Neural cell (in vitro differentiated cells): ENCODE measurements at regions not wholly inside any gene's neighbourhood (a gene's known extent, or its start where the extent isn't known, plus 50 kb on each side); places are given as distances from the start of the nearest gene placed in this dataset.

ENCODE experiments used
- H2AFZ ChIP-seq: fragments of 200-600, 300-800 bp; sonication (generic), shearing (Covaris generic); 2 replicates; pipeline ENCODE4 v1.6.0; 2014; ENCODE audit warnings: low read depth, mild to moderate bottlenecking, antibody characterized with exemption, low read length, moderate library complexity
- H3F3A ChIP-seq: fragments of 200-600 bp; shearing (Covaris generic); 2 replicates; pipeline ENCODE4 v1.6.1; 2016; ENCODE audit warnings: mild to moderate bottlenecking, moderate library complexity, mixed read lengths, antibody characterized with exemption, low read length; ENCODE audit not compliant: insufficient read depth, poor library complexity, severe bottlenecking
- H3K27ac ChIP-seq: fragments of 200-600, 300-800 bp; sonication (generic), shearing (Covaris generic); 2 replicates; pipeline ENCODE4 v1.5.1; 2014; ENCODE audit warnings: mild to moderate bottlenecking, low read length, moderate library complexity
- H3K27me3 ChIP-seq: fragments of 300-800, 200-600 bp; sonication (generic), shearing (Covaris generic); 2 replicates; pipeline ENCODE4 v1.6.0; 2014; ENCODE audit warnings: mild to moderate bottlenecking, low read depth, low read length, moderate library complexity; ENCODE audit not compliant: insufficient read depth
- H3K36me3 ChIP-seq: fragments of 300-800, 200-600 bp; sonication (generic), shearing (Covaris generic); 2 replicates; pipeline ENCODE4 v1.5.1; 2014; ENCODE audit warnings: mild to moderate bottlenecking, antibody characterized with exemption, low read length, moderate library complexity; ENCODE audit not compliant: insufficient read depth
- H3K4me2 ChIP-seq: fragments of 300-800, 200-600 bp; sonication (generic), shearing (Covaris generic); 2 replicates; pipeline ENCODE4 v1.6.0; 2014; ENCODE audit warnings: mild to moderate bottlenecking, low read length
- H3K4me3 ChIP-seq: fragments of 300-800, 200-600 bp; sonication (generic), shearing (Covaris generic); 2 replicates; pipeline ENCODE4 v1.5.1; 2014; ENCODE audit warnings: mild to moderate bottlenecking, low read length, moderate library complexity
- H3K79me2 ChIP-seq: fragments of 200-600 bp; shearing (Covaris generic); replicated peaks from 2 replicates; pipeline ENCODE4 v1.6.0; 2014; ENCODE audit warnings: mild to moderate bottlenecking, low read length, moderate library complexity; ENCODE audit not compliant: insufficient read depth
- H3K9ac ChIP-seq: fragments of 300-800, 200-600 bp; sonication (generic), shearing (Covaris generic); 2 replicates; pipeline ENCODE4 v1.6.1; 2016; ENCODE audit warnings: mild to moderate bottlenecking, low read length, mixed read lengths
- H3K9me2 ChIP-seq: fragments of 200-600 bp; shearing (Covaris generic); 2 replicates; pipeline ENCODE4 v1.6.1; 2016; ENCODE audit warnings: mild to moderate bottlenecking, low read length, mixed read lengths; ENCODE audit not compliant: insufficient read depth
- H3K9me3 ChIP-seq: fragments of 200-600, 300-800 bp; sonication (generic), shearing (Covaris generic); 2 replicates; pipeline ENCODE4 v1.6.1; 2016; ENCODE audit warnings: mild to moderate bottlenecking, mixed run types, low read length, moderate library complexity, mixed read lengths
- H4K20me1 ChIP-seq: fragments of 200-600 bp; shearing (Covaris generic); 2 replicates; pipeline ENCODE4 v1.6.1; 2016; ENCODE audit warnings: mild to moderate bottlenecking, mixed run types; ENCODE audit not compliant: insufficient read depth
- CTCF ChIP-seq: fragments of 450-650 bp; IDR thresholded peaks from 2 replicates; pipeline ENCODE4 v1.5.1; 2014; ENCODE audit warnings: antibody characterized with exemption, mild to moderate bottlenecking, moderate library complexity; ENCODE audit not compliant: poor library complexity, severe bottlenecking
- EP300 ChIP-seq: fragments of 450-650 bp; conservative IDR thresholded peaks from 2 replicates; pipeline ENCODE4 v1.6.1; 2014; ENCODE audit warnings: antibody characterized with exemption, mild to moderate bottlenecking, moderate library complexity; ENCODE audit not compliant: poor library complexity, severe bottlenecking
- EZH2 ChIP-seq: fragments of 200-600, 300-800 bp; shearing (Covaris generic), sonication (generic); IDR thresholded peaks from 2 replicates; pipeline ENCODE4 v1.6.1; 2014; ENCODE audit warnings: antibody characterized with exemption, low read length, borderline replicate concordance, mild to moderate bottlenecking; ENCODE audit not compliant: insufficient read depth, poor library complexity, severe bottlenecking
- MXI1 ChIP-seq: fragments of 450-650 bp; conservative IDR thresholded peaks from 2 replicates; pipeline ENCODE4 v1.6.1; 2014; ENCODE audit warnings: antibody characterized with exemption, mild to moderate bottlenecking; ENCODE audit not compliant: poor library complexity, severe bottlenecking
- POLR2AphosphoS5 ChIP-seq: IDR thresholded peaks from 2 replicates; pipeline ENCODE4 v1.6.1; 2012
- RAD21 ChIP-seq: fragments of 450-650 bp; conservative IDR thresholded peaks from 2 replicates; pipeline ENCODE4 v1.6.1; 2014; ENCODE audit warnings: antibody characterized with exemption, mild to moderate bottlenecking, moderate library complexity
- REST ChIP-seq: IDR thresholded peaks from 2 replicates; pipeline ENCODE4 v1.6.1; 2012; ENCODE audit warnings: borderline replicate concordance
- SMC3 ChIP-seq: fragments of 450-650 bp; conservative IDR thresholded peaks from 2 replicates; pipeline ENCODE4 v1.6.1; 2014; ENCODE audit warnings: antibody characterized with exemption, mild to moderate bottlenecking, moderate library complexity; ENCODE audit not compliant: poor library complexity
- TAF1 ChIP-seq: IDR thresholded peaks from 2 replicates; pipeline ENCODE4 v1.6.1; 2012; ENCODE audit warnings: low read depth

- H3K4me3 ChIP-seq, result no peak overlapping the region
- H3K79me2 ChIP-seq, result no peaks in the 10 kb centered on the region
- no peak overlapping the region for H3K9ac ChIP-seq
- no peaks in the 10 kb centered on the region for H3K9me2 ChIP-seq
- H3K4me2 ChIP-seq, result no peak overlapping the region
- no peak for TF ChIP-seq RAD21
- no peak for TF ChIP-seq REST
- no peak for TF ChIP-seq EZH2
- no peak for TF ChIP-seq TAF1
- no peak for TF ChIP-seq POLR2AphosphoS5
- TF ChIP-seq SMC3, result no peak
- no peak for TF ChIP-seq EP300
- no peak for TF ChIP-seq MXI1
- no peaks in the 10 kb centered on the region for H3F3A ChIP-seq
- no peaks in the 10 kb centered on the region for H3K36me3 ChIP-seq
- H3K27me3 ChIP-seq, result peaks cover 36% of the 10 kb centered on the region
- H3K27ac ChIP-seq, result no peak overlapping the region
- no peaks in the 10 kb centered on the region for H3K9me3 ChIP-seq
- H2AFZ ChIP-seq, result no peak overlapping the region
- no peaks in the 10 kb centered on the region for H4K20me1 ChIP-seq
Measured at GRCh38 chr2:176647325-176648165, 378.3 kb downstream of the MTX2 start.

DNA sequence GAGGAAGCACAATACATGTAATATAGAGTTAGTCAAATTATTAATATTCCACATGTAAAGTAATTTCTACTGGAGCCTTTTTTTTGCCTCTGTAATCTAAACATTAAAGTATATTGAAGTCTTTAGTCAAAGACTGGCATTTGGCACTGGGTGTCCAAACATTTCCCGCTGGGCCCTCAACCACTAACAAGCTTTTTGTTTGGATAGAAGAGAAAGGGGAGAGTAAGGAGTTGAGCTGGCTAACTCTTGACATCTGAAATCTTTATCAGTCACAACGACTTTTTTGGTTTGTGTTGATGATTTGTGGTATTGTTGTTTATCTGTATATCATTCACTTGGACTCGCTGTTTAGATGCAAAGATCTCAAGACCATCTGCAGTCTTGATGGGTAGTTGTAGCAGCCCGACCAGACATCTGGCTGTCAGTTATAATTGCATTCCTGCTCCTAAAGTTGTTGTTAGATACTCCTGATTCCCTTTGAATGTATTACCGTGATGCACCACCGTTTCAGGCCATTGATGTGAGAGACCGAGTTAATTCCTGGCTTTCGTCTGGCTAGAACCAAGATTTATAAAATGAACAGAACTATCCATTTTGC lies 379.6 kb downstream of the MTX2 start:
- H3K9me3 ChIP-seq, result no peaks in the 10 kb centered on the region
- H3K9ac ChIP-seq, result no peak overlapping the region
- no peaks in the 10 kb centered on the region for H3K36me3 ChIP-seq
- H3F3A ChIP-seq, result no peaks in the 10 kb centered on the region
- no peaks in the 10 kb centered on the region for H4K20me1 ChIP-seq
- no peaks in the 10 kb centered on the region for H3K9me2 ChIP-seq
- H3K79me2 ChIP-seq, result no peaks in the 10 kb centered on the region
- no peak overlapping the region for H2AFZ ChIP-seq
- no peak overlapping the region for H3K27ac ChIP-seq
- H3K4me3 ChIP-seq, result no peak overlapping the region
- TF ChIP-seq MXI1, result no peak
- TF ChIP-seq SMC3, result no peak
- TF ChIP-seq TAF1, result no peak
- no peak for TF ChIP-seq EZH2
- no peak for TF ChIP-seq EP300
- TF ChIP-seq POLR2AphosphoS5, result no peak
- no peak for TF ChIP-seq RAD21
- TF ChIP-seq CTCF, result no peak
- TF ChIP-seq REST, result no peak
- H3K27me3 ChIP-seq, result peaks cover 24% of the 10 kb centered on the region
- no peak overlapping the region for H3K4me2 ChIP-seq
